Gastrocnemius medialis (tissue), 4 donors: ENCODE measurements at regions not wholly inside any gene's neighbourhood (a gene's known extent, or its start where the extent isn't known, plus 50 kb on each side); places are given as distances from the start of the nearest gene placed in this dataset.

ENCODE experiments used
- POLR2A ChIP-seq, 2 donors: fragments of 450-650 bp; IDR thresholded peaks; one replicate each; pipeline ENCODE4 v1.6.1; 2017; ENCODE audit warnings: antibody characterized with exemption in 2 of 2, mild to moderate bottlenecking in 2 of 2, moderate library complexity in 2 of 2
- TF ChIP-seq, protein P1 (sequence below), 5 experiments: fragments of 450-650 bp in 3 of 5; fragments of 200-600 bp in 2 of 5; sonication (generic) in 2 of 5; IDR thresholded peaks in 4 of 5; conservative IDR thresholded peaks in 1 of 5; 1 replicate in 4 of 5; 2 replicates in 1 of 5; pipeline ENCODE4 v1.5.1; 2016 to 2019; ENCODE audit warnings: antibody characterized with exemption in 5 of 5, mild to moderate bottlenecking in 3 of 5, moderate library complexity in 3 of 5

GRCh38 chr10:108633046-108633445, 1290.3 kb downstream of the XPNPEP1 start:
- TF ChIP-seq, protein P1, sequence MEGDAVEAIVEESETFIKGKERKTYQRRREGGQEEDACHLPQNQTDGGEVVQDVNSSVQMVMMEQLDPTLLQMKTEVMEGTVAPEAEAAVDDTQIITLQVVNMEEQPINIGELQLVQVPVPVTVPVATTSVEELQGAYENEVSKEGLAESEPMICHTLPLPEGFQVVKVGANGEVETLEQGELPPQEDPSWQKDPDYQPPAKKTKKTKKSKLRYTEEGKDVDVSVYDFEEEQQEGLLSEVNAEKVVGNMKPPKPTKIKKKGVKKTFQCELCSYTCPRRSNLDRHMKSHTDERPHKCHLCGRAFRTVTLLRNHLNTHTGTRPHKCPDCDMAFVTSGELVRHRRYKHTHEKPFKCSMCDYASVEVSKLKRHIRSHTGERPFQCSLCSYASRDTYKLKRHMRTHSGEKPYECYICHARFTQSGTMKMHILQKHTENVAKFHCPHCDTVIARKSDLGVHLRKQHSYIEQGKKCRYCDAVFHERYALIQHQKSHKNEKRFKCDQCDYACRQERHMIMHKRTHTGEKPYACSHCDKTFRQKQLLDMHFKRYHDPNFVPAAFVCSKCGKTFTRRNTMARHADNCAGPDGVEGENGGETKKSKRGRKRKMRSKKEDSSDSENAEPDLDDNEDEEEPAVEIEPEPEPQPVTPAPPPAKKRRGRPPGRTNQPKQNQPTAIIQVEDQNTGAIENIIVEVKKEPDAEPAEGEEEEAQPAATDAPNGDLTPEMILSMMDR (IDR thresholded peaks at IDR 0.05 in 4 of 5, conservative IDR thresholded peaks at IDR 0.05 in 1 of 5): no peak
- TF ChIP-seq POLR2A (IDR thresholded peaks at IDR 0.05): no peak
